Hepatocyte (in vitro differentiated cells): ENCODE measurements at regions not wholly inside any gene's neighbourhood (a gene's known extent, or its start where the extent isn't known, plus 50 kb on each side); places are given as distances from the start of the nearest gene placed in this dataset.

Experiments
- EZH2 ChIP-seq: fragments of 200-600 bp; sonication (generic); IDR thresholded peaks from 2 replicates; pipeline ENCODE4 v1.6.1; 2016; ENCODE audit warnings: antibody characterized with exemption, mild to moderate bottlenecking, borderline replicate concordance
- TF ChIP-seq, protein P1 (sequence below): fragments of 200-600 bp; sonication (generic); IDR thresholded peaks from 2 replicates; pipeline ENCODE4 v1.5.1; 2016; ENCODE audit warnings: antibody characterized with exemption, mild to moderate bottlenecking; ENCODE audit not compliant: poor library complexity

DNA sequence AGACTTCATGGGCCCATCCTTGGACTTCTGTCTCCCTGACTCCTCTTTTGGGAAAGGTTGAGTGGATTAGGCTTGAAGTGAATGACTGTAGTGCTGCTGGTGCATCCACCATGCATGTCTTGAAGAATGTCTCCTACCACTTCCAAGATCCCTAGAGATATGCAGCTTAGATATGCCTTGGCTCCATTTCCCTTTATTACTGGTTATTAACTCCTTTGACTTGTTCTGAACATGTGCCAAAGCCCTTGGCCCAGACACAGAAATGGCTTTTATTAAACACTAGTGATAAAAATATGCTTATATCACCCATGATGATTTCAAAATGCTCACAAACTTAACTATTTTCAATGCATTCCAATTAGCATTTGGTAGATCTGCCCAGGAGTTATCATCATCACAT is 90.0 kb upstream of the SLC14A2 start:
- TF ChIP-seq, protein P1, sequence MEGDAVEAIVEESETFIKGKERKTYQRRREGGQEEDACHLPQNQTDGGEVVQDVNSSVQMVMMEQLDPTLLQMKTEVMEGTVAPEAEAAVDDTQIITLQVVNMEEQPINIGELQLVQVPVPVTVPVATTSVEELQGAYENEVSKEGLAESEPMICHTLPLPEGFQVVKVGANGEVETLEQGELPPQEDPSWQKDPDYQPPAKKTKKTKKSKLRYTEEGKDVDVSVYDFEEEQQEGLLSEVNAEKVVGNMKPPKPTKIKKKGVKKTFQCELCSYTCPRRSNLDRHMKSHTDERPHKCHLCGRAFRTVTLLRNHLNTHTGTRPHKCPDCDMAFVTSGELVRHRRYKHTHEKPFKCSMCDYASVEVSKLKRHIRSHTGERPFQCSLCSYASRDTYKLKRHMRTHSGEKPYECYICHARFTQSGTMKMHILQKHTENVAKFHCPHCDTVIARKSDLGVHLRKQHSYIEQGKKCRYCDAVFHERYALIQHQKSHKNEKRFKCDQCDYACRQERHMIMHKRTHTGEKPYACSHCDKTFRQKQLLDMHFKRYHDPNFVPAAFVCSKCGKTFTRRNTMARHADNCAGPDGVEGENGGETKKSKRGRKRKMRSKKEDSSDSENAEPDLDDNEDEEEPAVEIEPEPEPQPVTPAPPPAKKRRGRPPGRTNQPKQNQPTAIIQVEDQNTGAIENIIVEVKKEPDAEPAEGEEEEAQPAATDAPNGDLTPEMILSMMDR, result no peak
- no peak for TF ChIP-seq EZH2
